Epithelial cell of proximal tubule (primary cell): ENCODE measurements at regions not wholly inside any gene's neighbourhood (a gene's known extent, or its start where the extent isn't known, plus 50 kb on each side); places are given as distances from the start of the nearest gene placed in this dataset.

Experiments used
- DNase-seq: peaks from one replicate; pipeline ENCODE4 v3.0.0-alpha.2; 2011; ENCODE audit warnings: low read depth
- H3K4me3 ChIP-seq: 2 replicates; pipeline ENCODE4 v1.5.1; 2011; ENCODE audit warnings: low read depth, mild to moderate bottlenecking, low read length
- TF ChIP-seq, protein P1 (sequence below): conservative IDR thresholded peaks from 2 replicates; pipeline ENCODE4 v1.5.1; 2012; ENCODE audit warnings: low read depth, mild to moderate bottlenecking, low read length

DNA sequence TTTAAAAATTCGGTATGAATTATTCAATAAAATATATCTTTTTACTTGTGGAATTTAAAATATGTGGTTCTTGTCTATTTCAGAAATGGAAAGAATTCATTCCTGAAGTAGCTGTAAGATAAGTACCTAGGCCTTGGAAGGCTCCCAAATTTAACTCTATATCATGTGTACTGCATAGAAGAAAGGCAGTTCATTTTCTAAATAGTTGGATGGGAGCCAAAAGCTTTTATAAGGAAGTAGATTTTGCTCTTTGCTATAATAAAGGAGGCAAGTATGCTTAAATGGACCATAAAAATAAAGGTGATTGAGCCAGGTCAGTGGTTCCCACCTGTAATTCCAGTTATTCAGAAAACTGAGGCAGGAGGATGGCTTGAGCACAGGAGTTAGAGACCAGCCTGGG, 187.5 kb downstream of the ATXN7L3B start:
- no peak for DNase-seq
- H3K4me3 ChIP-seq: no peak overlapping the region
- TF ChIP-seq, protein P1, sequence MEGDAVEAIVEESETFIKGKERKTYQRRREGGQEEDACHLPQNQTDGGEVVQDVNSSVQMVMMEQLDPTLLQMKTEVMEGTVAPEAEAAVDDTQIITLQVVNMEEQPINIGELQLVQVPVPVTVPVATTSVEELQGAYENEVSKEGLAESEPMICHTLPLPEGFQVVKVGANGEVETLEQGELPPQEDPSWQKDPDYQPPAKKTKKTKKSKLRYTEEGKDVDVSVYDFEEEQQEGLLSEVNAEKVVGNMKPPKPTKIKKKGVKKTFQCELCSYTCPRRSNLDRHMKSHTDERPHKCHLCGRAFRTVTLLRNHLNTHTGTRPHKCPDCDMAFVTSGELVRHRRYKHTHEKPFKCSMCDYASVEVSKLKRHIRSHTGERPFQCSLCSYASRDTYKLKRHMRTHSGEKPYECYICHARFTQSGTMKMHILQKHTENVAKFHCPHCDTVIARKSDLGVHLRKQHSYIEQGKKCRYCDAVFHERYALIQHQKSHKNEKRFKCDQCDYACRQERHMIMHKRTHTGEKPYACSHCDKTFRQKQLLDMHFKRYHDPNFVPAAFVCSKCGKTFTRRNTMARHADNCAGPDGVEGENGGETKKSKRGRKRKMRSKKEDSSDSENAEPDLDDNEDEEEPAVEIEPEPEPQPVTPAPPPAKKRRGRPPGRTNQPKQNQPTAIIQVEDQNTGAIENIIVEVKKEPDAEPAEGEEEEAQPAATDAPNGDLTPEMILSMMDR: no peak

DNA sequence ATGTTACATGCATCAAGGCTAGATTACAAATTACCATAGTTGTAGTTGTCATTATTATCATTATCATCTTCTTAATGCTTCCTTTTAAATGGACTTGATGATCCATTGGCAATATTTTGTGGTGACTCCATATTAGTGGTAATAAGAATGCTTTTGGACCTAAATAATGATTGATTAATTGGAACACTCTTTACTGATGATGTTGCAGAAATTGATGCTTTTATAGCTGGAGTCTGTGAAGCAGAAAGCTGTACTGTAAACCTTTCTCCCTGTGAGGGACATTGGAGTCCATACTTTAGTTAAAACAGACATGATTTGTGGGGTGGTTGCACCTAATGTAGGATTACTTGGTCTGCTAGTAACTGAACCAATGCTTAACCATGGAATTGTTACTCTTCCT, 190.4 kb downstream of the ATXN7L3B start:
- H3K4me3 ChIP-seq: no peak overlapping the region
- DNase-seq: no peak
- TF ChIP-seq, protein P1: no peak

DNA sequence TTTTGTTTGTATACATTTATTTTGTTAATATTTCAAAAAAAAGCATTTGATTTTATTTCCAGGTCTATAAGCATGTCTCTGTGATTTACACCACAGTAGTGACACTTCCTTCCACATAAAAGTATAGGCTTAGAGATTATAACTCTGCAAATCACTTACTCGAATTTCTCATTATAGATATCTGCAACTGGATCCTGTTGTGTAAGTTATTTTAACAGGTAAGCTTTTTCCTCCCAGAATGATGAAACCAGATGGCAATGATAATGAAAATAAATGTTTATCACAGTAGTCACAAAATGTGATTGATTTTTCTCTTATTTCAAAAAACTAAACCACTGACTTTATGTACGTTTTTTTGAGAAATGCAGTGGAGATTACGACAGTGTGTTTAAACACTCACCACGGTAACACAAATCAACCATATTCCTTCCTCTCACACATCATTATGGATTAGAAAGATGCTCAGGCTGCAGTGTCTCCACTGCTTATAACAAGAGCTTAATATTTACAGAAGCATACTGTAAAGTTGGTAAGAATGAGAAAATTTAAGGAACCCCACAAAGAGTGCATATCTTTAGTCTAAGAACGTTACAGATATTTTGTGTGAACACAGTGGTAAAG, 194.6 kb downstream of the ATXN7L3B start:
- TF ChIP-seq, protein P1: no peak
- no peak for DNase-seq

DNA sequence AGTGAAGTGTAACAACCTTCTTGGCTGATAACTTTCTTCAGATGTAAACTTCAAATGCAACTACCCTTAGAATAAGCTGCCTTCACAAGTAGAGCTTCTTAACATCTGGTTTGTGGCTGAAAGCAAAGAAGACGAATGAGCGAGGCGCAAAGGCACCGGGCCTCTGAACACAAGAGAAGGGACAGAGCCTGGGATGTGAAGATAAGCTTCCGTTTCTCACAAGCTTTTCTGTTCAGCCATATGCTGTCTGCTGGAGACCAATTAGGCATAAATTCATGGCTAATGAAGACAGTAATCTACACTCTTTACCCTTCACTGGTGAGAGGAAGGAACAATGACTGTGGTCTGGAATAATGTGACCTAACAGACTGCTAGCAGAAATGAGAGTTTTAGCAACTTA, 195.2 kb downstream of the ATXN7L3B start:
- TF ChIP-seq, protein P1: no peak
- DNase-seq: no peak
- no peak overlapping the region for H3K4me3 ChIP-seq

More for the DNA sequence above, 194.6 kb downstream of the ATXN7L3B start:
- no peak overlapping the region for H3K4me3 ChIP-seq

DNA sequence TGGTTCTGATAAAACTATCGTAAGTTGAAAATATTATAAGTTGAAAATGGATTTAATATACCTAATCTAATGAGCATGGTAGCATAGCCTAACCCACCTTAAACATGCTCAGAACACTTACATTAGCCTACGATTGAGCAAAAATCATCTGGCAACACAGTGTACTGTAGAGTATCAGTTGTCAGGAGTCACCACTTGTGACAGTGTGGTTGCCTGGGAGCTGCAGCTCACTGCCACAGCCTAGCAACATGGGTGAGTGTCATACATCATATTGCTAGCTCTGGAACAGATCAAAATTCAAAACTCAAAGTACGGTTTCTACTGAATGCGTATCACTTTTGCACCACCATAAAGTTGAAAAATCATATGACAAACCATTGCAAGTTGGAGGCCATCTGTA, 203.5 kb downstream of the ATXN7L3B start:
- TF ChIP-seq, protein P1: no peak
- DNase-seq: no peak
- H3K4me3 ChIP-seq: no peak overlapping the region

DNA sequence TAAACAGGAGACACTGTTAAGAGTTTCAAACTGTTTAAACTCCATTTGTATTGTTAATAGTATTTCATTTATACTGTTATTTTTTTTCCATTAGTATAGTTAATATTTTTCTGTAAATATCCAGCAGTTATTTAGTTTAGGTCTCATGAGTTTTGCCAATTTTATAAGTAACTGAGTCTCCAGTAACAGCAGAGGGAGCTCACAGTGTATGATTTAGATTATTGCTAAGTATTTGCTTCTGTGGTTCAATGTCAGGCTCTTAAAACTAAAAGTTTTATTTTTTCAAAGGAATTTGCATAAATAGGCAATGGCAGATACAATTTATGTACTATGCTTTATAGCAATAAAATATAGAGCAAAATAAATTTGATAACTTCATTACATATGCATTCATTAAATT, 209.7 kb downstream of the ATXN7L3B start:
- TF ChIP-seq, protein P1: peak; percentile 58
- DNase-seq: no peak
- no peak overlapping the region for H3K4me3 ChIP-seq

DNA sequence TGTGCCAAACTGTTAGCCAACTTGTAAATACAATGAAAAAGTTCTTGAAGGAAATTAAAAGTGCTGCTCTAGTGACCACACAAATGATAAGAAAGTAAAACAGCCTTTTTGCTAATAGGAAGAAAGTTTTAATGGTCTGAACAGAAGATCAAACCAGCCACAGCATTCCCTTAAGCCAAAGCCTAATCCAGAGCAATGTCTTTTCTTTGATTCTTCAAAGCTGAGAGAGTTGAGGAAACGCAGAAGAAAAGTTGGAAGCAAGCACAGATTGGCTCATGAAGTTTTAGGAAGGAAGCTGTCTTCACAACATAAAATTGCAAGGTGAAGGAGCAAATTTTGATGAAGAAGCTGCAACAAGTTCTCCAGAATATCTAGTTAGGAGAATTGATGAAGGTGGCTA, 213.8 kb downstream of the ATXN7L3B start:
- TF ChIP-seq, protein P1: no peak
- H3K4me3 ChIP-seq: no peak overlapping the region
- DNase-seq: no peak
